ENCODE measurements at regions not wholly inside any gene's neighbourhood (a gene's known extent, or its start where the extent isn't known, plus 50 kb on each side); places are given as distances from the start of the nearest gene placed in this dataset.

DNA sequence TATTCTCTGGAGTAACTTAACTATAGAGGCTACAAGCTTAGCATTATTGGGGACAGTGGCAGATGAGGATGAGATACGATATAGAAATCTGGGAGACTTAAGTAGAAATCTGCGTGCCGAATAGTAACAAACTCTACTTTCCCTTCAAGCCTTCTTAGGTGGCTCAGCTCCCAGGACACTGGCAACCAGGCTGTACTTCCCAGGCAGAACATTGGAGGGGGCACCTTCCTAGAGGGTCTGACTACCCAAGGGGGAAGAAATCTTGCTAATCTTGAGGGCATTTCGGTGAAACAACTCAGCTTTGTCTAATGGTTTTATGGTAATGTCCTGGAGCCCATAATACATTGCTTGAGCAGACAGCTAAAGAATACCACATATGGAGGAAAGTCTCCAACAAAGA lies 126.2 kb upstream of the DTNA start:
- no peak for TF ChIP-seq EP300 (IDR thresholded peaks at IDR 0.05)
- TF ChIP-seq, protein P1, sequence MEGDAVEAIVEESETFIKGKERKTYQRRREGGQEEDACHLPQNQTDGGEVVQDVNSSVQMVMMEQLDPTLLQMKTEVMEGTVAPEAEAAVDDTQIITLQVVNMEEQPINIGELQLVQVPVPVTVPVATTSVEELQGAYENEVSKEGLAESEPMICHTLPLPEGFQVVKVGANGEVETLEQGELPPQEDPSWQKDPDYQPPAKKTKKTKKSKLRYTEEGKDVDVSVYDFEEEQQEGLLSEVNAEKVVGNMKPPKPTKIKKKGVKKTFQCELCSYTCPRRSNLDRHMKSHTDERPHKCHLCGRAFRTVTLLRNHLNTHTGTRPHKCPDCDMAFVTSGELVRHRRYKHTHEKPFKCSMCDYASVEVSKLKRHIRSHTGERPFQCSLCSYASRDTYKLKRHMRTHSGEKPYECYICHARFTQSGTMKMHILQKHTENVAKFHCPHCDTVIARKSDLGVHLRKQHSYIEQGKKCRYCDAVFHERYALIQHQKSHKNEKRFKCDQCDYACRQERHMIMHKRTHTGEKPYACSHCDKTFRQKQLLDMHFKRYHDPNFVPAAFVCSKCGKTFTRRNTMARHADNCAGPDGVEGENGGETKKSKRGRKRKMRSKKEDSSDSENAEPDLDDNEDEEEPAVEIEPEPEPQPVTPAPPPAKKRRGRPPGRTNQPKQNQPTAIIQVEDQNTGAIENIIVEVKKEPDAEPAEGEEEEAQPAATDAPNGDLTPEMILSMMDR (IDR thresholded peaks at IDR 0.05), result no peak
- no peak for TF ChIP-seq POLR2A (IDR thresholded peaks at IDR 0.05; ENCODE audit: low read depth)

All from esophagus muscularis mucosa (tissue), 4 donors.